Activated CD4-positive, alpha-beta T cell treated with anti-CD3 and anti-CD28 coated beads, Interleukin-2, Interleukin-4, amounts not matched to agents 100 ng/mL and 50 ng/mL, durations not matched to agents 16 hours and 8 hours (primary cell): ENCODE measurements at regions not wholly inside any gene's neighbourhood (a gene's known extent, or its start where the extent isn't known, plus 50 kb on each side); places are given as distances from the start of the nearest gene placed in this dataset.

Source experiments
- DNase-seq: peaks from one replicate; pipeline ENCODE4 v3.0.0-alpha.2; 2020; ENCODE audit warnings: low spot score

DNA sequence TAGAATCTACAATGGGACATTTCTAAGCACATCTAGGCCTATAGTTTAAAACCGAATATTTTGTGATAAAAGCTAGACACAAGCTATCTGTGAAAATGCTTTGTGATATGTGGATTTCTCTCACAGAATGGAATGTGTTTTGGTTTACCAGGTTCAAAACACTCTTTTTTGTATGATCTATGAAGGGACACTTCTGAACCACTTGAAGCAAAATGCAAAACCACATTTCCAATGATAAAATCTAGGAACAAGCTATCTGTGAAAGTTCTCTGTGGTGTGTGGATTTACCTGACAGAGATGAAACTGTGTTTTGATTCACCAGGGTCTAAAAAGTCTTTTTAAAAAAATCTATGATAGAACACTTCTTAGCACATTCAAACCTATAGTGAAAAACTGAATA, 2192.4 kb downstream of the TP53TG3F start:
- no peak for DNase-seq

- no peak for DNase-seq
These were observed 2204.8 kb downstream of the TP53TG3F start for GRCh38 chr16:35664091-35664693.

- no peak for DNase-seq
These were observed 2225.7 kb downstream of the TP53TG3F start for GRCh38 chr16:35685085-35685484.

GRCh38 chr16:35686595-35686994, 2227.2 kb downstream of the TP53TG3F start:
- DNase-seq: no peak

DNA sequence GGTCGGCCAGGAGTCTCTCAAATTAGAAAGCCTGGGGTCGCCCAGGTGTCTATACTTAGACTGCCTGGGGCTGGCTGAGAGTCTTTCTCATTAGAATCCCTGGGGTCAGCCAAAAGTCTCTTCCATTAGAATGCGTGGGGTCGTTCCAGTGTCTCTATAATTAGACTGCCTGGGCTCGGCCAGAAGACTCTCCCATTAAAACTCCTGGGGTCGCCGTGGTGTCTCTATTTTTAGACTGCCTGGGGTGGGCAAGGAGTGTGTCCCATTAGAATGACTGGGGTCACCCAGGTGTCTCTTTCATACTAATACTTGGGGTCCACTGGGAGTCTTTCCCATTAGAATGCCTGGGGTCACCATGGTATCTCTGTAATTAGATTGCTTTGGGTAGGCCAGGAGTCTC, 2227.7 kb downstream of the TP53TG3F start:
- no peak for DNase-seq

GRCh38 chr16:35687781-35688180, 2228.4 kb downstream of the TP53TG3F start:
- no peak for DNase-seq

GRCh38 chr16:35689764-35690163, 2230.4 kb downstream of the TP53TG3F start:
- no peak for DNase-seq

- DNase-seq: no peak
These were observed 2231.0 kb downstream of the TP53TG3F start for GRCh38 chr16:35690413-35690812.

DNA sequence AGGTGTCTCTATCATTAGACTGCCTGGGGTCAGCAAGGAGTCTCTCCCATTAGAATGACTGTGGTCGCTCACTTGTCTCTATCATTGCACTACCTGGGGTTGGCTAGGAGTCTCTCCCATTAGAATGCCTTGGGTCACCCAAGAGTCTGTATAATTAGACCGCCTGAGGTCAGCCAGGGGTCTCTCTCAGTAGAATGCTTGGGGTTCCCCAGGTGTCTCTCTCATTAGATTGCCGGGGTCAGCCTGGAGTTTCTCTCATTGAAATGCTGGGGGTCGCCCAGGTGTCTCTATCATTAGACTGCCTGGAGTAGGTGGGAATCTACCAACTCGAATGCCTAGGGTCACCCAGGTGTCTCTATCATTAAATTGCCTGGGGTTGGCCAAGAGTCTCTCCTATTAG, 2231.6 kb downstream of the TP53TG3F start:
- no peak for DNase-seq

DNA sequence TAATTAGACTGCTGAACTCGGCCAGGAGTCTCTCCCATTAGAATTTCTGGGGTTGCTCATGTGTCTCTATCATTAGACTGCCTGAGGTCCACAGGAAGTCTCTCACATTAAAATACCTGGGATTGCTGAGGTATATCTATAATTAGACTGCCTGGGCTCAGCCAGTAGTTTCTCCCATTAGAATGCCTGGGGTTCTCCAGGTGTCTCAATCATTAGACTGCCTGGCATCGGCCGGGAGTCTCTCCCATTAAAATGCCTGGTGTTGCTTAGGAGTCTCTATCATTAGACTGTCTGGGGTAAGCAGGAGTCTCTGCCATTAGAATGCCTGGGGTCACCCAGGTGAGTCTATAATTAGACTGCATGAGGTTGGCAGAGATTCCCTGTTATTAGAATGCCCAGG, 2233.4 kb downstream of the TP53TG3F start:
- no peak for DNase-seq

- no peak for DNase-seq
These were observed 2247.5 kb downstream of the TP53TG3F start for GRCh38 chr16:35706901-35707300.

DNA sequence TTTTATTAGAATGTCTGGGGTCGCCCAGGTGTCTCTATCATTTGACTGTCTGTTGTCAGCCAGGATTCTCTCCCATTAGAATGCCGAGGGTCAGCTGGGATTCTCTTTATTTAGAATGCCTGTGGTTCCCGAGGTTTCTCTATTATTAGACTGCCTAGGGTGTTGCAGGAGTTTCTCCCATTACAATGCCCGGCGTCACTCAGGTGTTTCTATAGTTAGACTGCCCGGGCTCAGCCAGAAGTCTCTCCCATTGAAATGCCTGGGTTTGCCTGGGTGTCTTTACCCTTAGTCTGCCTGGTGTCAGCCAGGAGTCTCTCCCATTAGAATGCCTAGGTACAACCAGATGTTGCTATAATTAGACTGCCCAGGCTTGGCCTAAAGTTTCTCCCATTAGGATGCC, 2252.0 kb downstream of the TP53TG3F start:
- DNase-seq: no peak

DNA sequence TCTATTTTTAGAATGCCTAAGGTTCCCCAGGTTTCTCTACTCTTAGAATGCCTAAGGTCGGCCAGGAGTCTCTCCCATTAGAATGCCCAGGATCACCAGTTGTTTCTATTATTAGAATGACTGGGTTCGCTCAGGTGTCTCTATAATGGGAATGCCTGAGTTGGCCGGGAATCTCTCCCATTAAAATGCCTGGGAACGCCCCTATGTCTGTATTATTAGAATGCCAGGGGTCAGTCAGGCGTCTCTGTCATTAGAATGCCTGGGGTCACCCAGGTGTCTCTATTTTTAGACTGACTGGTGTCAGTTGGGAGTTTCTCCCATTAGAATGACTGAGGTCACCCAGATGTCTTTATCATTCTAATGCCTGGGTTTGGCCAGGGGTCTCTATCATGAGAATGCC, 2252.5 kb downstream of the TP53TG3F start:
- DNase-seq: no peak

DNA sequence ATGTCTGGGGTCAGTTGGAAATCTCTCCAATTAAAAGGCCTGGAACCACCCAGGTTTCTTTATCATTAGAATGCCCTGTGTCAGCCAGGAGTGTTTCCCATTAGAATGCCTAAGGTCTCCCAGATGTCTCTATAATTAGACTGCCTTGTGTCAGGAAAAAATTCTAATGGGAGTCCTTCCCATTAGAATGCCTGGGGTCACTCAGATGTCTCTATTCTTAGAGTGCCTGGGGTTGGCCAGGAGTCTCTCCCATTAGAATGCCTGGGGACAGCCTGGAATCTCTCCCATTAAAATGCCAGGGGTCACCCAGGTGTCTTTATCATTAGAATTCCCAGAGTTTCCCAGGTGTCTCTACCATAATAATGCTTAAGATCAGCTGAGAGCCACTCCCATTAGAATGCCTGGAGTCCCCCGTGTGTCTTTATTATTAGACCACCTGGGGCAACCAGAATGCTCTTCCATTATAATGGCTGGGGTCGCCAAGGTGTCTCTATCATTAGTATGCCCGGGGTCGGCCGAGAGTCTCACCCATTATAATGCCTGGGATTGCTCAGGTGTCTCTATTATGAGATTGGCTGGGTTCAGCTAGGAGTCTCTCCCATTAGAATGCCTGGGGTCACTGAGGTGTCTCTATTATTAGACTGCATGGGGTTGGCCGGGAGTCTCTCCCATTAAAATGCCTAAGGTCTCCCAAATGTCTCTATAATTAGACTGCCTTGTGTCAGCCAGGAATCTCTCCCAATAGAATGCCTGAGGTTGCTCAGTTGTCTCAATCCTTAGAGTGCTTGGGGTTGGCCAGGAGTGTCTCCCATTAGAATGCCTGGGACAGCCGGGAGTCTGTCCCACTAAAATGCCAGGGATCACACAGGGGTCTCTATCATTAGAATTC, 2254.6 kb downstream of the TP53TG3F start:
- DNase-seq: no peak

GRCh38 chr16:35714665-35715064, 2255.3 kb downstream of the TP53TG3F start:
- DNase-seq: no peak

DNA sequence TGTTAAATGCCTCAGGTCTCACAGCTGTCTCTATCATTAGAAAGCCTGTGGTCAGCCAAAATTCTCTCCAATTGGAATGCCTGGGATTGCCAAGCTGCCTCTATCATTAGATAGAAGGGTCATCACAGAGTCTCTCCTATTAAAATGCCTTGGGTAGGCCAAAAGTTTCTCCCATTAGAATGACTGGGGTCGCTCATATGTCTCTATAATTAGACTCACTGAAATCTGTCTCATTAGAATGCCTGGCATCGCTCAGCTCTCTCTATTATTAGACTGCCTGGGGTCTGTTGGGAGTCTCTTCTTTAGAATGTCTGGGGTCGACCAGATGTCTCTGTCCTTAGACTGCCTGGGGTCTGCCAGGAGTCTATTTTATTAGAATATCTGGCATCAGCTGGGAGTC, 2265.1 kb downstream of the TP53TG3F start:
- DNase-seq: no peak

DNA sequence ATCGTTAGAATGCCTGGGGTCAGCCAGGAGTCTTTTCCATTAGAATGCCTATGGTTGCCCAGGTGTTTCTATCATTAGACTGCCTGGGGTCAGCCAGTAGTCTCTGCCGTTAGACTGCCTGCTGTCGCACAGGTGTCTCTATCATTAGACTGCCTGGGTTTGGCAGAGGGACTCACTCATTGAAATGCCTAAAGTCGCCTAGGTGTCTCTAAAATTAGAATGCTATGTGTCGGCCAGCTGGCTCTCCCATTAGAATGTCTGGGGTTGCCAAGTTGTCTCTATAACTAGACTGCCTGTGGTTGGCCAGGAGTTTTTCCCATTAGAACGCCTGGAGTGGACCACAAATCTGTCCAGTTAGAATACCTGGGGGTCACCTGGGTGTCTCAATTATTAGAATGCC, 2266.5 kb downstream of the TP53TG3F start:
- no peak for DNase-seq

DNA sequence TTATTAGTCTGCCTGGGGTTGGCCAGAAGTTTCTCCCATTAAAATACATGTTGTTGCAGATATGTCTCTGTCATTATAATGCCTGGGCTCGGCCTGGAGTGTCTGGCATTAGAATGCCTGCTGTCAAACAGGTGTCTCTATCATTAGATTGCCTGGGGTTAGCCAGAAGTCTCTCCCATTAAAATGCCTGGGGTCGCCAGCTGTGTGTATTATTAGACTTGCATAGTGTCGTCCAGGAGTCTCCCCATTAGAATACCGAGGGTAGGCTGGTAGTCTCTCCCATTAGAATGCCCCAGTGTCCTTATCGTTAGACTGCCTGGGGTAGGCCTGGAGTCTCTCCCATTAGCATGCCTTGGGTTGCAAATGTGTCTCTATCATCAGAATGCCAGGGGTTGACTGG, 2270.8 kb downstream of the TP53TG3F start:
- no peak for DNase-seq

GRCh38 chr16:35731341-35732040, 2272.1 kb downstream of the TP53TG3F start:
- DNase-seq: no peak

DNA sequence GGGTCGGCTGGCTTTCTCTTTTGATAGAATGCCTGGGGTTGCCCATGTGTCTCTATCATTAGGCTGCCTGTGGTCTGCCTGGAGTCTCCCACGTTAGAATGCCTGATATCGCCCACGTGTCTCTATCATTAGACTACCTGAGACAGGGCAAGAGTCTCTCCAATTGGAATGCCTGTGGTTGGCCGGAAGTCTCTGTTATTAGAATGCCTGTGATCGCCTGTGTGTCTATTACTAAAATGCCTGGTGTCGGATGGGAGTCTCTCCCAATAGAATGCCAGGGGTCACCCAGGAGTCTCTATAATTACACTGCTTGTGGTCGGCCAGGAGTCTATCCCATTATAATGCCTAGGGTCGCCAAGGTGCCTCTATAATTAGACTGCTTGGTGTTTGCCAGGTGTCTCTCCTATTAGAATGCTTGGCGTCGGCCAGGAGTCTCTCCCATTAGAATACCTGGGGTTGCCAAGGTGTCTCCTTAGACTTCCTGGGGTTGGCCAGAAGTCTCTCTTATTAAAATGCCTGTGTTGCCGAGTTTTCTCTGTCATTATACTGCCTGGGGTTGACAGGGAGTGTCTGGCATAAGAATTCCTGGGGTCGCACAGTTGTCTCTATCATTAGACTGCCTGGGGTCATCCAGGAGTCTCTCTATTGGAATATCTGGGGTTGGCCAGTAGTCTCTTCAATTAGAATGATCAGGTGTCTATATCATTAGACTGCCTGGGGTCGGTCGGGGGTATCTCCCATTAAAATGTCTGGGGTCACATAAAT, 2272.8 kb downstream of the TP53TG3F start:
- no peak for DNase-seq

GRCh38 chr16:35733278-35733965, 2274.0 kb downstream of the TP53TG3F start:
- no peak for DNase-seq
